GM20000 (cell line): ENCODE measurements at regions not wholly inside any gene's neighbourhood (a gene's known extent, or its start where the extent isn't known, plus 50 kb on each side); places are given as distances from the start of the nearest gene placed in this dataset.
"Not testable (repeated sequence)": the region's sequence is repeated elsewhere in the genome, so short reads cannot be mapped to it uniquely, and the experiment has no call there.

ENCODE experiments used
- DNase-seq: peaks from one replicate; pipeline ENCODE4 v3.0.0; 2012; ENCODE audit warnings: low spot score
- CTCF ChIP-seq: IDR thresholded peaks from 2 replicates; pipeline ENCODE4 v1.5.1; 2012; ENCODE audit warnings: mild to moderate bottlenecking, control low read depth; ENCODE audit errors: extremely low read depth, missing control alignments

DNA sequence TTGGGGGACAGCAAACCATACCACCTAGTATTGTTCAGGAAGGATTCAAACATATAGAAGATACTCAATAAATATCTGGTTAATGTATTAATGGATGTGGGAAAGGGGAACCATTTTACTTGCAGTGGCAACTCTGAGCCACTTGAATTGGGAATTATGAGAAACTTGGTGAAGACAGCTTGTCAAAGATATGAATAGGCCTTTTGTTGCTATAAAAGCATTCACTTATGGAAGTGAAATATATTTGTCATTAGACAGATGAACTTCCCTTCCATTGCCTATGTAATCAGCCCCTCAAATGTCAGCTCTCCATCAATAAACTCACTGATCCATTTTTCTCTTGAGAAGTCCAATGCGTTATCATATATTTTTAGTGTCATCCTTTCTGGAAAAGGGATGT is 56.1 kb downstream of the GPR85 start:
- no peak for TF ChIP-seq CTCF
- DNase-seq, result no peak

DNA sequence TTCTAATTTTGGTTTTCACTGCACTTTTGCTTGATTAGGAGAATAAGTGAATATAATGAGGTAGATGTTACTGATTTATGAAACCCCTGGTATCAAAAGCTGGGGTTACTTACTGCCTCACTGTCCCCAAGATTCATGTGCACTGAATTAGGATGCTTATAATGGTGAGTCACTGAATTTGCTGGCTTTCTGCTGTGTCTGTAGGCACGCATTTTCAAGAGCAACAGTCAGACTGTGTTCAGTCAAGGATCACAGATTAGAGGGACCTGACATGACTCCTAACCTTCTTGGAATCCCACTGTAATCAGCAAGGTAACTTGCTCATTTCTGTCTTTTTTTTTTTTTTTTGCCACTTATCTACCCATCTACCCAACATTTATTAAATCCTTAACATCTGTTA is 59.7 kb downstream of the GPR85 start:
- TF ChIP-seq CTCF, result no peak
- DNase-seq, result no peak

DNA sequence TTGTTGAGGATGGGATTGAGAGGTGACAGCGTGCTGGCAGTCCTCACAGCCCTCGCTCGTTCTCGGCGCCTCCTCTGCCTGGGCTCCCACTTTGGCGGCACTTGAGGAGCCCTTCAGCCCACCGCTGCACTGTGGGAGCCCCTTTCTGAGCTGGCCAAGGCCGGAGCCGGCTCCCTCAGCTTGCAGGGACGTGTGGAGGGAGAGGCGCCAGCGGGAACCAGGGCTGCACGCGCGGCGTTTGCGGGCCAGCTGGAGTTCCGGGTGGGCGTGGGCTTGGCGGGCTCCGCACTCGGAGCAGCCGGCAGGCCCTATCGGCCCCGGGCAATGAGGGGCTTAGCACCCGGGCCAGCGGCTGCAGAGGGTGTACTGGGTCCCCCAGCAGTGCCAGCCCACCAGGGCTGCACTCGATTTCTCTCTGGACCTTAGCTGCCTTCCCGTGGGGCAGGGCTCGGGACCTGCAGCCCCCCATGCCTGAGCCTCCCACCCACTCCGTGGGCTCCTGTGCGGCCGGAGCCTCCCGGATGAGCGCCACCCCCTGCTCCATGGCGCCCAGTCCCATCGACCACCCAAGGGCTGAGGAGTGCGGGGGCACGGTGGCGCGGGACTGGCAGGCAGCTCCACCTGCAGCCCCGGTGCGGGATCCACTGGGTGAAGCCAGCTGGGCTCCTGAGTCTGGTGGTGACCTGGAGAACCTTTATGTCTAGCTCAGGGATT is 69.3 kb downstream of the GPR85 start:
- DNase-seq, result not testable (repeated sequence)

DNA sequence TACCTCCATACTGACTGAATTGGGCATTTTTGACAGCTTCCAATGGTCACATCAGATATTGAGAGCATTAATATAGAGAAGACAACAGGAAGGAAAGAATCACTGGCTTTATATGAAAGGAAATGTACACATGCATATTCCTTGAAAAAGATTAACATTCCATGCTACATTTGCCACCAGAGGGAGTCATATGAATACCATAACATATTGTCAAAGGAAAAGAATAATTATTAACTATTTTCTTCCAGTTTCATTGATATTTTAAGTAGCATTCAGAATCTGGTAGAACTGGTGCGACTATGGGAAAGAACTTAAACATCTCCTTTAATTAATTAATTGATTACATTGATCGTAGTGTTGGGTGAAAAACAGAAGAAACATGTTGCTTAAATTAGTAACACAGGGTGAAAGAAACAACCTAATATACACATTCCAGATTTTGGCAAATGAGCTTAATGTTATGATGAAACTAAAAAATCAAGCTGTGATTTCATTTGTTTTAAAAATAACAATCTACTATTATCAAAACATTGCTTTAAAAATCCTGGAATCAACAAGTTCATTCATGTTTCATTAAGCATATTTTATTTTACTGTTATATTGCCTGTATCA is 71.5 kb downstream of the GPR85 start:
- no peak for DNase-seq
- peak; percentile 5 for TF ChIP-seq CTCF

DNA sequence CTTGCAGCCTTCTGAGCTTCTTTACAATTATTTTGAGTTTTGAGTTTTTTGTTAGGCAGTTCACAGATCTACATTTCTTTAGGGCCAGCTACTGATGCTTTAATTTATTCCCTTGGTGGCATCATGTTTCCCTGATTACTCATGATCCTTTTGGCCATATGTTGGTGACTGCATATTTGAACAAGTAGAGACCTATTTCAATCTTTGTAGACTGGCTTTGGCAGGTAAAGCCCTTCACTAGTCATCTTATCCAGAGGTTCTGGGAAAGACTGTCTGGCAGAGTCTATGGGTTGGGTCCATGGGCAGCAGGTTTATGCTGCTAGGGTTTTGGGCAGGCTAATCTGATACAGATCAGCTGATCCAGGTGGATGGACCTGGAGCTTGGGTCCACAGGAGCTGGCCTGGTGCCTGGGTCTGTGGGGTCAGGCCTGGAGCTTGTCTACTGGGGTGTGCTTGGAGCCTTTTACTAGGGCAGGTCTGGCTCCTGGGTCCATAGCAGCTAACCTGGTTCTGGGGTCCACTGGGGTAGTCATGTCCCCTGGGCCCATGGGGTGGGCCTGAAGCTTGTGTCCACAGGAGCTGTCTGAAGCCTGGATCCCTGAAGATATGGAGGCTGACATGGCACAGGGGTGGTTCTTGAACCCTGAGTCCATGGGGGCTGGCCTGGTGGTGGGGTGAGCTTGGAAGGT is 72.7 kb downstream of the GPR85 start:
- no peak for TF ChIP-seq CTCF

GRCh38 chr7:113012862-113013261 is 73.8 kb downstream of the GPR85 start:
- DNase-seq, result not testable (repeated sequence)

More for the DNA sequence above, 72.7 kb downstream of the GPR85 start:
- DNase-seq, result no peak

GRCh38 chr7:113010377-113010776 is 76.2 kb downstream of the GPR85 start:
- no peak for DNase-seq
- TF ChIP-seq CTCF, result no peak

DNA sequence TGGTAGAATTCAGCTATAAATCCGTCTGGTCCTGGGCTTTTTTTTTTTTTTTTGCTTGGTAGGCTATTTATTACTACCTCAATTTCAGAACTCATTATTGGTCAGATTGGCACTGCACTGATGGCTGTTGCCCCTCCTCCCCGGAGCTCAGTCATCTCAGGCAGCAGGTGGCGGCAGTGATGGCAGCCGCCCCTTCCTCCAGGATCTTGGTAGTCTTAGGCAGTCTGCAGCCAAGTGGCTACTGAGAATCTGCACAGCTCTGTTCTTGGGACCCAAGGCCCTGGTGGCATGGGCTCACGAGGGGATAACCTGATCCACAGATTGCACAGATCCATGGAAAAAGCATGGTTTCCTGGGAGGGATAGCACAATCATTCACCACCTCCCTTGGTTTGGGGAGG is 77.9 kb downstream of the GPR85 start:
- TF ChIP-seq CTCF, result no peak

More for the DNA sequence above, 77.9 kb downstream of the GPR85 start:
- DNase-seq, result no peak
